Parathyroid adenoma (tissue), 2 donors: ENCODE measurements at regions not wholly inside any gene's neighbourhood (a gene's known extent, or its start where the extent isn't known, plus 50 kb on each side); places are given as distances from the start of the nearest gene placed in this dataset.

Source experiments
- H2AFZ ChIP-seq: fragments of 300-600 bp; sonication (generic); one replicate; pipeline ENCODE4 v1.7.0; 2017; ENCODE audit warnings: antibody characterized with exemption, mild to moderate bottlenecking
- H3K27ac ChIP-seq: fragments of 300-600 bp; sonication (generic); one replicate; pipeline ENCODE4 v1.7.0; 2017
- H3K27me3 ChIP-seq: fragments of 300-600 bp; sonication (generic); one replicate; pipeline ENCODE4 v1.7.0; 2017; ENCODE audit warnings: low read length; ENCODE audit not compliant: control insufficient read depth, insufficient read depth
- H3K36me3 ChIP-seq: fragments of 300-600 bp; sonication (generic); one replicate; pipeline ENCODE4 v1.7.0; 2017; ENCODE audit warnings: low read length; ENCODE audit not compliant: control insufficient read depth, insufficient read depth
- H3K4me1 ChIP-seq: fragments of 300-600 bp; sonication (generic); one replicate; pipeline ENCODE4 v1.7.0; 2017; ENCODE audit warnings: control low read depth
- H3K4me2 ChIP-seq: fragments of 300-600 bp; sonication (generic); one replicate; pipeline ENCODE4 v1.7.0; 2017; ENCODE audit warnings: low read length
- H3K4me3 ChIP-seq: fragments of 300-600 bp; sonication (generic); one replicate; pipeline ENCODE4 v1.7.0; 2017; ENCODE audit warnings: low read depth, low read length
- H3K79me2 ChIP-seq: fragments of 300-600 bp; sonication (generic); one replicate; pipeline ENCODE4 v1.7.0; 2017; ENCODE audit warnings: control low read depth
- H3K9ac ChIP-seq: fragments of 300-600 bp; sonication (generic); one replicate; pipeline ENCODE4 v1.7.0; 2017; ENCODE audit warnings: mild to moderate bottlenecking
- H3K9me3 ChIP-seq: fragments of 300-600 bp; sonication (generic); one replicate; pipeline ENCODE4 v1.7.0; 2017; ENCODE audit warnings: low read length; ENCODE audit not compliant: control insufficient read depth
- CTCF ChIP-seq: fragments of 300-600 bp; sonication (generic); IDR thresholded peaks from one replicate; pipeline ENCODE4 v1.7.0; 2017; ENCODE audit warnings: antibody characterized with exemption, mild to moderate bottlenecking
- donor health status: primary hyperparathyroidism.

- Histone ChIP-seq H3K79me2 (no peaks in the 10 kb centered on the region), H2AFZ (no peak overlapping the region)
Measured at GRCh38 chr9:29974197-29974596, 2400.9 kb upstream of the C9orf72 start.

GRCh38 chr9:29976981-29977380 lies 2403.7 kb upstream of the C9orf72 start:
- no peak overlapping the region for H3K27ac ChIP-seq
- H3K4me1 ChIP-seq: no peaks in the 10 kb centered on the region
- TF ChIP-seq CTCF: no peak
- no peaks in the 10 kb centered on the region for H3K9me3 ChIP-seq
- no peak overlapping the region for H3K4me3 ChIP-seq
- no peaks in the 10 kb centered on the region for H3K27me3 ChIP-seq
- no peaks in the 10 kb centered on the region for H3K79me2 ChIP-seq
- no peak overlapping the region for H3K4me2 ChIP-seq
- H3K36me3 ChIP-seq: no peaks in the 10 kb centered on the region
- no peak overlapping the region for H2AFZ ChIP-seq
- no peak overlapping the region for H3K9ac ChIP-seq

More at GRCh38 chr9:29974197-29974596, 2400.9 kb upstream of the C9orf72 start:
- Histone ChIP-seq H3K4me3 (no peak overlapping the region), H3K4me1 (no peaks in the 10 kb centered on the region), H3K27me3 (no peaks in the 10 kb centered on the region), H3K4me2 (no peak overlapping the region), H3K36me3 (no peaks in the 10 kb centered on the region), H3K27ac (no peak overlapping the region), H3K9me3 (no peaks in the 10 kb centered on the region), H3K9ac (no peak overlapping the region)
- no peak for TF ChIP-seq CTCF

GRCh38 chr9:29981013-29981412 lies 2403.4 kb upstream of the ACO1 start:
- Histone ChIP-seq H3K79me2 (no peaks in the 10 kb centered on the region), H3K9me3 (no peaks in the 10 kb centered on the region), H3K27me3 (no peaks in the 10 kb centered on the region), H3K4me3 (no peak overlapping the region), H2AFZ (no peak overlapping the region), H3K4me2 (no peak overlapping the region), H3K9ac (no peak overlapping the region), H3K36me3 (no peaks in the 10 kb centered on the region), H3K27ac (no peak overlapping the region), H3K4me1 (no peaks in the 10 kb centered on the region)
- TF ChIP-seq CTCF: no peak

- no peak overlapping the region for H3K27ac ChIP-seq
- no peak overlapping the region for H3K4me2 ChIP-seq
- no peak overlapping the region for H3K9ac ChIP-seq
- no peak overlapping the region for H3K4me3 ChIP-seq
- no peaks in the 10 kb centered on the region for H3K27me3 ChIP-seq
- H3K9me3 ChIP-seq: no peaks in the 10 kb centered on the region
- no peak for TF ChIP-seq CTCF
- H3K79me2 ChIP-seq: no peaks in the 10 kb centered on the region
- H3K4me1 ChIP-seq: no peaks in the 10 kb centered on the region
- no peak overlapping the region for H2AFZ ChIP-seq
- no peaks in the 10 kb centered on the region for H3K36me3 ChIP-seq
Measured at GRCh38 chr9:29999645-30000044, 2384.8 kb upstream of the ACO1 start.

- no peak overlapping the region for H3K27ac ChIP-seq
- H3K9me3 ChIP-seq: no peaks in the 10 kb centered on the region
- TF ChIP-seq CTCF: no peak
- H3K4me1 ChIP-seq: no peaks in the 10 kb centered on the region
- no peak overlapping the region for H3K9ac ChIP-seq
- no peaks in the 10 kb centered on the region for H3K36me3 ChIP-seq
- H3K4me3 ChIP-seq: no peak overlapping the region
- no peak overlapping the region for H2AFZ ChIP-seq
- no peaks in the 10 kb centered on the region for H3K27me3 ChIP-seq
- H3K79me2 ChIP-seq: no peaks in the 10 kb centered on the region
- no peak overlapping the region for H3K4me2 ChIP-seq
Measured at GRCh38 chr9:30010691-30011090, 2373.8 kb upstream of the ACO1 start.
